GM13976 (cell line): ENCODE measurements at regions not wholly inside any gene's neighbourhood (a gene's known extent, or its start where the extent isn't known, plus 50 kb on each side); places are given as distances from the start of the nearest gene placed in this dataset.

Experiments used
- DNase-seq: peaks from one replicate; pipeline ENCODE4 v3.0.0; 2012; ENCODE audit warnings: low spot score
- in situ Hi-C: fragments of 300-500 bp; cut with MboI; formaldehyde crosslinking; loops from one replicate; pipeline ENCODE4 v1.12.0; 2022; ENCODE audit warnings: low sequenced_read_pairs, mixed read lengths, inconsistent platforms; ENCODE audit not compliant: unreplicated experiment
- TF ChIP-seq, protein P1 (sequence below): IDR thresholded peaks from 2 replicates; pipeline ENCODE4 v1.5.1; 2012; ENCODE audit warnings: borderline replicate concordance, mild to moderate bottlenecking; ENCODE audit not compliant: insufficient read depth; ENCODE audit errors: extremely low read depth, missing control alignments, control extremely low read depth

DNA sequence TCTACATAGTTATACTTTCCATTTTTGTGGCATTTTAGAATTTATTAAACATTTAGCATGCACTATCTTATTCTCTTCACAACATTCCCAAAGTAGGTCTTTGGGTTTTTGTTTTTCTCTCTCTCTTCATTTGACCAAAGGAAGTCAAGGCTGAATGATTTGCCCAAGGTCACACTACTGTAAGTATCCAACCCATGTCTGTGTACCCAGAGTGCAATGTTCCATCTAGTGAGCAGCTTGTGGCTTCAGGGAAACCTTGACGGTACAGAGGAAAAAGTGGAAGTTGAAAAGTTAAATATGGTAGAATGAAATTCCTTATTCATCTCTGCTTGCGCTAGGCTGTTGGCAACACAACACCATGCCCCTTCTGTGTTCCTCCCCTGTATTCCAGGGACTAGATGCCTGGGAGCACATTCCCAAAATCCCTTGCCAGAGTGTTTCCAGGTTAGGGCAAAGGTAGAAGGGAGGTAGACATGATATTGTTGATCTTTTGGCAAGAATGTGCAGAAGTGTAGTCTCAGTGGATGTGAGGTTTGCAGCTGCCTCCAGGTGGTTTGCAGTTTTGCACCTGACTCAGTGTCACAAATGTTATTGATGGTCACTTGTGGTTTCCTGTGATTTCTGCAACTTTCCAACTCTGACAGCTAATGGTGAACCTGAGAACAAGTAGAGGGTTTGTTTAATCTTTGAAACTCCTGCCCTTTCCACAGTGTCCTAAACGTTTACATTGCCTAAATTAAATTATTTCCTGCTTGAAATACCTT lies 196.7 kb downstream of the RMST start:
- in situ Hi-C loops, result no loop called here
- TF ChIP-seq, protein P1, sequence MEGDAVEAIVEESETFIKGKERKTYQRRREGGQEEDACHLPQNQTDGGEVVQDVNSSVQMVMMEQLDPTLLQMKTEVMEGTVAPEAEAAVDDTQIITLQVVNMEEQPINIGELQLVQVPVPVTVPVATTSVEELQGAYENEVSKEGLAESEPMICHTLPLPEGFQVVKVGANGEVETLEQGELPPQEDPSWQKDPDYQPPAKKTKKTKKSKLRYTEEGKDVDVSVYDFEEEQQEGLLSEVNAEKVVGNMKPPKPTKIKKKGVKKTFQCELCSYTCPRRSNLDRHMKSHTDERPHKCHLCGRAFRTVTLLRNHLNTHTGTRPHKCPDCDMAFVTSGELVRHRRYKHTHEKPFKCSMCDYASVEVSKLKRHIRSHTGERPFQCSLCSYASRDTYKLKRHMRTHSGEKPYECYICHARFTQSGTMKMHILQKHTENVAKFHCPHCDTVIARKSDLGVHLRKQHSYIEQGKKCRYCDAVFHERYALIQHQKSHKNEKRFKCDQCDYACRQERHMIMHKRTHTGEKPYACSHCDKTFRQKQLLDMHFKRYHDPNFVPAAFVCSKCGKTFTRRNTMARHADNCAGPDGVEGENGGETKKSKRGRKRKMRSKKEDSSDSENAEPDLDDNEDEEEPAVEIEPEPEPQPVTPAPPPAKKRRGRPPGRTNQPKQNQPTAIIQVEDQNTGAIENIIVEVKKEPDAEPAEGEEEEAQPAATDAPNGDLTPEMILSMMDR, result no peak
- DNase-seq, result no peak

DNA sequence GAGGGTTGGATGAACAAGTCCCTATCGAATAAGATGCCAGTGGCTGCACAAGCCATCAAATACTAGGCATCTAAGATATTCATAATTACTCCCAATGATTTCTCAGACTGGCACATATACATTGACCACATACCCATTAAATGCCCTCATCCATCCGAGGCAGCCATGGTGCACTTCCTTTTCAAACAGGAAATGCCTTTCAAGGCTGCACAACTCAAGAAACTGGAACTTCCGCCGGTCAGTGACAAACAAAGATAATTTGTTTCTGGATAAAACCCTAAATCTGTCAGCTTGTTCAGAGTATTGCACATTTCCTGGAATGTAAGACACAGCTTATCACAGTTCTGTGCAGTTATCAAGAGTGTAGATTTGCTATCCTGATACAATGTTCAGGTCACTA lies 203.7 kb downstream of the RMST start:
- TF ChIP-seq, protein P1, result no peak
- no peak for DNase-seq
- in situ Hi-C loops, result no loop called here

DNA sequence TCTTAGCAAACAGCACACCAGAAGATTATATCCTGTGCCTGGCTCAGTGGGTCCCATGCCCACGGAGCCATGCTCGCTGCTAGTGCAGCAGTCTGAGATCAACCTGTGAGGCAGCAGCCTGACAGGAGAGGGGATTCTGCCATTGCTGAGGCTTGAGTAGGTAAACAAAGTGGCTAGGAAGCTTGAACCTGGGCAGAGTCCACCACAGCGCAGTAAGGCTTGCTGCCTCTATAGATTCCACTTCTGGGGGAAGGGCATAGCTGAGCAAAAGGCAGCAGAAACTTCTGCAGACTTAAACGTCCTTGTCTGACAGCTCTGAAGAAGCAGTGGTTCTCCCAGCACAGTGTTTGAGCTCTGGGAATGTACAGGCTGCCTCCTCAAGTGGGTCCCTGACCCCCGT lies 210.3 kb downstream of the RMST start:
- in situ Hi-C loops, result no loop called here
- DNase-seq, result no peak
- TF ChIP-seq, protein P1, result no peak

DNA sequence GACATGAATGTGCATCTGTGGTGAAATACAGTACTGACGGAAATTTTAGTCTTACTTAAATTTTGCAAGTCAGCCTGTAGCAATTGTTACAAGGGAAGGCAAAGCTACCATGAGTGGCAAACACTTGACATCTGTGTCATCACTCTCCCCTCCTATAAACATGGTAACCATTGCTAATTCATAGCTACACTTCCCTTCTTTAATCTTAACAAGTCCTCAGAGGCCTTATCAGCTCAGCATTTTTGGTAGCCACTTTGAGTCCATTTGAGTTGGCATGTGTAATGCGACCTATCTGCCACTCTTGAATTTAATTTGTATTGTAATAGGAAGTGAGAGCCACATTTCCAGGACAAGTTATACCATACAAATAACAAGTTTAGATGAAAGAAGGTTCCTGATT lies 218.1 kb downstream of the RMST start:
- TF ChIP-seq, protein P1, result no peak

DNA sequence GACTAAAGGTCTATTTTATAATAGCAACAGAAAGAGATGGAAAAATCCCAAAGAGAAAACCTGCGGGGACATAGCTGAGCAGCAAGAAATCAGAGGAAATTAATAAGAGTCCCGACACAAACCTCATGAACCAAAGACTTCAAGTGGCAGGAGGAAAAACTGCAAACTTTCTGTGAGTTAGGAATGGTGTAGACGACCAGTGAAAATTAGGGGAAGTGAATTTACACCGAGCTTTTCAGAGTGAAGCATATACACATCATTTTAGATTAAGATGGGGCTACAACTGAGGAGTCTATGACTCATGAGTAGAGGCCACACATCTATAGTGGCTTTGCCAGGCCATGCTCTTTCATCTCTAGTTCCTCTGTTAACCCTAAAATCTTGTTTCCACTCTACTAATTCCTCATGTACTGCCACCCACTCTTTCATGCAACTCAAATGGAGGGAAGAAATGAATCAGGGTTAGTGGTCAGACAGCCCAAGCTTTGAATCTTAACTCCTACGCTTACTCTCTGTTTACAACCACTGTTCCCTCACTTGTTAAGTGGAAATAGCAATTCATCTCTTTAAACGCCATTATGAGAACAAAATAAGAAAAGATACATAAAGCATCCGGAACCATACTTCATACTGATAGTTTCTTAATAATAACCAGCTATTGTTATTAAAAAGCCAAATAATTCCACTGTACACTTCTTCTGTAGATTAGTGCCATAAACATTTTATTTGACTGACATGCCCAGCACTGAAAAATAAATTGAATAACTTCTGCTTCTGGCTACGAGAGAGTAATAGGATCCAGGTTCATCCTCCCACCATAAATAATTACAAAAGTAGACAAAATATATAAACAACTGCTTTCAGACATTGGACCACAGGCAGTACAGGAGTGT lies 219.3 kb downstream of the RMST start:
- in situ Hi-C loops, result no loop called here
- peak; percentile 30 for DNase-seq
- TF ChIP-seq, protein P1, result no peak

More for the DNA sequence above, 218.1 kb downstream of the RMST start:
- no peak for DNase-seq
- in situ Hi-C loops, result no loop called here

DNA sequence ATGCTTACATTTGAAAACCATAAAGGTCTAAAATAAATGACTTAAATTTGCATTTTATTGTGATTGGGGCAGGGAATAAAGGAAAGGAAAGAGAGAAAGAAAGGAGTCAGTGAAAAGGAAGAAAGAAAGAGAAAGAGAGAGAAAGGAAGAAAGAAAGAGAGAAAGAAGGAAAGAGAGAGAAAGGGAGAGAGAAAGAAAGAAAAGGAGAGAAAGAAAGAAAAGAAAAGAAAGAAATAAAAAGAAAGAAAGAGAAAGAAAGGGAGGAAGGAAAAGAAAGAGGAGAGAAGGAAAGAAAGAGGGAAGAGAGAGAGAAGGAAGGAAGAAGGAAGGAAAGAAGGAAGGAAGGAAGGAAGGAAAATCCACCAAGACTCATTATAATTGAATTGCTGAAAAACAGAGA lies 222.8 kb downstream of the RMST start:
- in situ Hi-C loops, result no loop called here
- TF ChIP-seq, protein P1, result no peak
- DNase-seq, result no peak
